ENCODE measurements at regions not wholly inside any gene's neighbourhood (a gene's known extent, or its start where the extent isn't known, plus 50 kb on each side); places are given as distances from the start of the nearest gene placed in this dataset.

DNA sequence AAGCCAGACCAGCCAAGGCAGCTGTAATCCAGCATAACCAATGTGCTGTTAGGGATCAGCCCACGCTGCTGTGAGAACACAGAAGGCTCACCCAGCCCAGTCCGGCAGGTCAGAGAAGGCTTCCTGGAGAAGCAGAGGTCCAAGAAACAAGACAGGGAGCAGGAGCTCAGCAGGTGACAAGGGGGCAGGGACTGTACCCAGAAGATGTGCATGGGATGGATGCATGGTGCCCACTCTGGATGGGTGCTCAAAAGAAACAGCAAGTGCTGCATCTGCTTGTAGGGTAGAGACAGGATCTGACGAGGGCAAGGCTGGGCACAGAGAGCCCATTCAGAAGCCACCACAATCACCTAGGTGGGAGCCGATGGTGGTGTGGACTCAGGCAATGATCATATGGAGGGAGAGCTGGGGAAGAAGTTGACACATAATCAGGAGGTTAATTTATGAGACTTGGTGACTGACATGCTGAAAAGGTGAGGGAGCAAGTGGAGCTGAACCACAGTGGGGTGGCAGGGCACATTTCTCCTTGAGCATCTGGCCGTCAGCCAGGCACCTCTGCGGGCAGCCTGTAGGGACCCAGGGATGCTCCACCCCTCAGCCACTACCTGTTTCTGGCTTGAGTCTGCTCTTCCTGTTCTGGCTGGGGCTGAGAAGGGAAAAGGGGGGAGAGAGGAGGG, 102.3 kb upstream of the DRD2 start:
- no TSS peak for BruUV-seq (replicated peaks)
- CTCF ChIA-PET = no interaction called here
- Histone ChIP-seq H3K4me3 (no peak overlapping the region), H3K9me3 (replicated peaks; ENCODE audit: control insufficient read depth, insufficient read depth, low read length) (no peaks in the 10 kb centered on the region), H3K27me3 (replicated peaks in 1 of 2; ENCODE audit: control insufficient read depth in 2 of 2, insufficient read depth in 2 of 2, low read length in 1 of 2) (no peaks in the 10 kb centered on the region; a peak in 1 of 4 replicates), H4K20me1 (ENCODE audit: control insufficient read depth, insufficient read depth) (no peaks in the 10 kb centered on the region), H2AFZ (ENCODE audit: control insufficient read depth, low read depth, low read length) (no peak overlapping the region), H3K27ac (ENCODE audit: control insufficient read depth, insufficient read depth) (no peak overlapping the region), H3K36me3 (ENCODE audit: control insufficient read depth in 2 of 2, insufficient read depth in 2 of 2, low read length in 1 of 2) (no peaks in the 10 kb centered on the region), H3K4me2 (ENCODE audit: control insufficient read depth, insufficient read depth) (no peak overlapping the region), H3K9ac (ENCODE audit: control insufficient read depth, insufficient read depth, low read length) (no peak overlapping the region), H3K79me2 (ENCODE audit: control insufficient read depth, insufficient read depth, low read length) (no peaks in the 10 kb centered on the region), H3K4me1 (ENCODE audit: control insufficient read depth, insufficient read depth, low read length) (no peaks in the 10 kb centered on the region)
- intact Hi-C loops (cut with micrococcal nuclease; ENCODE audit: unreplicated experiment) (no loop called here), in situ Hi-C loops (cut with MboI) (no loop called here)
- POLR2A ChIA-PET = no interaction called here
- SMC1A ChIA-PET (ENCODE audit: uncharacterized antibody, unreplicated experiment) = no interaction called here
- FAIRE-seq = no peak
- RAD21 ChIA-PET (ENCODE audit: unreplicated experiment) = no interaction called here
- ATAC-seq = no peak
- WGBS (ENCODE audit: insufficient coverage, insufficient replicate concordance, low lambda C conversion rate, missing lambda C conversion rate) = 29% methylated on average over 6 of the region's 6 CpGs
- TF ChIP-seq RB1 (IDR thresholded peaks at IDR 0.05; ENCODE audit: borderline replicate concordance) (no peak), WRNIP1 (IDR thresholded peaks at IDR 0.05; ENCODE audit: borderline replicate concordance, low read depth, low read length) (no peak), STAT3 (IDR thresholded peaks at IDR 0.05; ENCODE audit: low read depth, low read length) (no peak), EGR1 (IDR thresholded peaks at IDR 0.05; ENCODE audit: borderline replicate concordance in 1 of 2, low read depth in 2 of 2, low read length in 2 of 2) (no peak), BHLHE40 (IDR thresholded peaks at IDR 0.05; ENCODE audit: borderline replicate concordance in 1 of 2, low read depth in 2 of 2, low read length in 1 of 2) (no peak)
- DNase-seq (ENCODE audit: low read depth, low spot score) = no peak

DNA sequence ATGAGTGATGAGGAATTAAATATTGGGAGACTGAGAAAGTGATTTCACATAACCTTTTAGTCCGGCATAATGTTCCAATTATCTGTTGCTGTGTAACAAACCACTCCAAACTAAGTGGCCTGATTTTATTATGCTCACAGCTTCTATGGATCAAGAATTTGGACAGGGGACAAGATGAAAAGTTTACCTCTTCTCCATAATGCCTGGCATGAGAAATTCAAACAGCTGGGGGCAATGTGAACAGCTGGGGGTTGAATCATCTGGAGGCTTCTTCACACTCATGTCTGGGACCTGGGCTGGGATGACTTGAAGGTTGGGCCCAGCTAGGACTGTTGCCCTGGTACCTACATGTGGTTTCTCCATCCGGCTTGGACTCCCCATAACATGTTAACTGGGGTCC, 99.4 kb upstream of the DRD2 start:
- no peaks in the 10 kb centered on the region for H3K36me3 ChIP-seq (ENCODE audit: control insufficient read depth in 2 of 2, insufficient read depth in 2 of 2, low read length in 1 of 2)

More for the DNA sequence above, 99.4 kb upstream of the DRD2 start:
- RAD21 ChIA-PET (ENCODE audit: unreplicated experiment) = no interaction called here
- SMC1A ChIA-PET (ENCODE audit: uncharacterized antibody, unreplicated experiment) = interaction anchor here (0.6 kb wide), 1 partner anchor 443 kb away, joined by 3 read pairs; no protein-coding TSS in a partner anchor
- CTCF ChIA-PET = no interaction called here
- no peaks in the 10 kb centered on the region; a peak in 2 of 4 replicates for H3K27me3 ChIP-seq (replicated peaks in 1 of 2; ENCODE audit: control insufficient read depth in 2 of 2, insufficient read depth in 2 of 2, low read length in 1 of 2)
- no peaks in the 10 kb centered on the region for H3K4me1 ChIP-seq (ENCODE audit: control insufficient read depth, insufficient read depth, low read length)
- H3K9ac ChIP-seq (ENCODE audit: control insufficient read depth, insufficient read depth, low read length) = no peak overlapping the region
- POLR2A ChIA-PET = no interaction called here
- intact Hi-C loops (cut with micrococcal nuclease; ENCODE audit: unreplicated experiment) = no loop called here
- H3K4me2 ChIP-seq (ENCODE audit: control insufficient read depth, insufficient read depth) = no peak overlapping the region
- H4K20me1 ChIP-seq (ENCODE audit: control insufficient read depth, insufficient read depth) = no peaks in the 10 kb centered on the region
- DNase-seq (ENCODE audit: low read depth, low spot score) (no peak), ATAC-seq (no peak), FAIRE-seq (no peak)
- WGBS (ENCODE audit: insufficient coverage, insufficient replicate concordance, low lambda C conversion rate, missing lambda C conversion rate) = 20% methylated on average over 2 of the region's 2 CpGs
- H2AFZ ChIP-seq (ENCODE audit: control insufficient read depth, low read depth, low read length) = no peak overlapping the region
- no TSS peak for BruUV-seq (replicated peaks)
- no peak overlapping the region for H3K27ac ChIP-seq (ENCODE audit: control insufficient read depth, insufficient read depth)
- H3K4me3 ChIP-seq = no peak overlapping the region
- in situ Hi-C loops (cut with MboI) = no loop called here
- no peaks in the 10 kb centered on the region for H3K9me3 ChIP-seq (replicated peaks; ENCODE audit: control insufficient read depth, insufficient read depth, low read length)
- H3K79me2 ChIP-seq (ENCODE audit: control insufficient read depth, insufficient read depth, low read length) = no peaks in the 10 kb centered on the region
- TF ChIP-seq CHD4 (IDR thresholded peaks at IDR 0.05) = no peak
- TF ChIP-seq SUZ12 (IDR thresholded peaks at IDR 0.05; ENCODE audit: unreplicated experiment) = no peak
- TF ChIP-seq YBX1 (IDR thresholded peaks at IDR 0.05) = no peak
- TF ChIP-seq USF1 (IDR thresholded peaks at IDR 0.05; ENCODE audit: borderline replicate concordance, extremely low read length, insufficient read depth, low read depth, low read length) = no peak
